OCI-LY7 (cell line): ENCODE measurements at regions not wholly inside any gene's neighbourhood (a gene's known extent, or its start where the extent isn't known, plus 50 kb on each side); places are given as distances from the start of the nearest gene placed in this dataset.

Source experiments
- BruUV-seq: library from RNA; stranded (reverse); fragments of 400-500 nt; replicated peaks from 2 replicates; lab custom pipeline; 2021; lab: Mats Ljungman, UMichigan
- CTCF ChIA-PET: fragments of 300-600 bp; sonication (Branson Sonifier 250); formaldehyde crosslinking; loops from one replicate; lab custom pipeline; 2022; ENCODE audit warnings: antibody characterized with exemption; ENCODE audit not compliant: unreplicated experiment; lab: Charles Lee
- POLR2A ChIA-PET: fragments of 300-600 bp; sonication (Branson Sonifier 250); formaldehyde crosslinking; loops from one replicate; lab custom pipeline; 2022; ENCODE audit warnings: antibody characterized with exemption; lab: Charles Lee
- DNase-seq: peaks from one replicate; pipeline ENCODE4 v3.0.0-alpha.2; 2015; ENCODE audit warnings: low spot score
- H2AFZ ChIP-seq: fragments of 200-600 bp; sonication (generic), shearing (Covaris generic); 2 replicates; pipeline ENCODE4 v1.6.1; 2014; ENCODE audit warnings: mild to moderate bottlenecking, antibody characterized with exemption, low read length, moderate library complexity
- H3K27ac ChIP-seq: fragments of 200-600 bp; sonication (generic); 2 replicates; pipeline ENCODE4 v1.5.1; 2014; ENCODE audit warnings: mixed run types, low read depth, mild to moderate bottlenecking, moderate library complexity, low read length, inconsistent platforms; ENCODE audit not compliant: poor library complexity, severe bottlenecking
- H3K36me3 ChIP-seq: fragments of 200-600 bp; sonication (generic); 2 replicates; pipeline ENCODE4 v1.6.1; 2014; ENCODE audit warnings: mild to moderate bottlenecking, antibody characterized with exemption, low read length, moderate library complexity, mixed read lengths; ENCODE audit not compliant: insufficient read depth
- H3K4me1 ChIP-seq: fragments of 200-600 bp; sonication (generic); 2 replicates; pipeline ENCODE4 v1.5.1; 2014; ENCODE audit warnings: mild to moderate bottlenecking, low read length; ENCODE audit not compliant: insufficient read depth, poor library complexity, severe bottlenecking
- H3K4me2 ChIP-seq: fragments of 200-600 bp; sonication (generic); 2 replicates; pipeline ENCODE4 v1.6.1; 2014; ENCODE audit warnings: mild to moderate bottlenecking, low read length
- H3K4me3 ChIP-seq: fragments of 200-600 bp; sonication (generic); 2 replicates; pipeline ENCODE4 v1.5.1; 2014; ENCODE audit warnings: mild to moderate bottlenecking, low read depth, low read length; ENCODE audit not compliant: poor library complexity, severe bottlenecking
- H3K79me2 ChIP-seq: fragments of 200-600 bp; sonication (generic); 2 replicates; pipeline ENCODE4 v1.6.1; 2016; ENCODE audit warnings: low read depth, mild to moderate bottlenecking, low read length, moderate library complexity, mixed read lengths; ENCODE audit not compliant: insufficient read depth
- H3K9me2 ChIP-seq: fragments of 200-600 bp; sonication (generic); 2 replicates; pipeline ENCODE4 v1.6.1; 2016; ENCODE audit warnings: mild to moderate bottlenecking, low read length, mixed read lengths; ENCODE audit not compliant: insufficient read depth
- H3K9me3 ChIP-seq: fragments of 200-600 bp; sonication (generic); 2 replicates; pipeline ENCODE4 v1.6.1; 2014; ENCODE audit warnings: mild to moderate bottlenecking, mixed run types, low read length, mixed read lengths
- H4K20me1 ChIP-seq: fragments of 200-600 bp; sonication (generic); 2 replicates; pipeline ENCODE4 v1.6.1; 2014; ENCODE audit warnings: mild to moderate bottlenecking, antibody characterized with exemption, low read length, moderate library complexity, mixed read lengths; ENCODE audit not compliant: insufficient read depth
- EZH2phosphoT487 ChIP-seq: fragments of 200-600 bp; sonication (generic); IDR thresholded peaks from 2 replicates; pipeline ENCODE4 v1.6.1; 2018; ENCODE audit warnings: low read depth, borderline replicate concordance, mild to moderate bottlenecking, mixed run types, antibody characterized with exemption, low read length, moderate library complexity, mixed read lengths
- intact Hi-C: fragments of 100-400 bp; cut with micrococcal nuclease; formaldehyde crosslinking; loops from one replicate; pipeline ENCODE4 v1.10.0; 2022; ENCODE audit not compliant: unreplicated experiment
- TF ChIP-seq, protein P1 (sequence below): fragments of 200-600 bp; sonication (generic); conservative IDR thresholded peaks from 2 replicates; pipeline ENCODE4 v1.5.1; 2014; ENCODE audit warnings: mild to moderate bottlenecking, antibody characterized with exemption, low read length, moderate library complexity, mixed read lengths

DNA sequence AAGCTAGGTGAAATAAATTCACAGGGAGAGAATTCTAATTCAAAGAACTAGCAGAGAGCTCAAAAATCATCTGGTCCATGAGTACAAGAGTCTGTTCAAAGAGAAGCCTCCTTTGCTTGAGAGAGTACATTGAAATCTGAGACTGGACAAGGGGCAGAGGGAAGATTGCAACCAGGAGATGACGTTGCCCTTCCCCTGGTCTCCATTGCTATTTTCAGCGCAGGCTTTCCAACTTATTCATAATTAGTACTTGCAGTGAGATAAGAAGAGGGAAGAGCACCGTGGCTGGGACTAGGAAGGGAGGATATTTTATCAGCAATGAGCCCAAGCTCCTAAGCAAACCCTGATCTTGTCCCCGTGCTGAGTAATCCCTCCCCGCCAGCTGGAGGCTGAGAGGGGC lies 251.8 kb upstream of the RORA start:
- TF ChIP-seq EZH2phosphoT487, result no peak
- TF ChIP-seq, protein P1, sequence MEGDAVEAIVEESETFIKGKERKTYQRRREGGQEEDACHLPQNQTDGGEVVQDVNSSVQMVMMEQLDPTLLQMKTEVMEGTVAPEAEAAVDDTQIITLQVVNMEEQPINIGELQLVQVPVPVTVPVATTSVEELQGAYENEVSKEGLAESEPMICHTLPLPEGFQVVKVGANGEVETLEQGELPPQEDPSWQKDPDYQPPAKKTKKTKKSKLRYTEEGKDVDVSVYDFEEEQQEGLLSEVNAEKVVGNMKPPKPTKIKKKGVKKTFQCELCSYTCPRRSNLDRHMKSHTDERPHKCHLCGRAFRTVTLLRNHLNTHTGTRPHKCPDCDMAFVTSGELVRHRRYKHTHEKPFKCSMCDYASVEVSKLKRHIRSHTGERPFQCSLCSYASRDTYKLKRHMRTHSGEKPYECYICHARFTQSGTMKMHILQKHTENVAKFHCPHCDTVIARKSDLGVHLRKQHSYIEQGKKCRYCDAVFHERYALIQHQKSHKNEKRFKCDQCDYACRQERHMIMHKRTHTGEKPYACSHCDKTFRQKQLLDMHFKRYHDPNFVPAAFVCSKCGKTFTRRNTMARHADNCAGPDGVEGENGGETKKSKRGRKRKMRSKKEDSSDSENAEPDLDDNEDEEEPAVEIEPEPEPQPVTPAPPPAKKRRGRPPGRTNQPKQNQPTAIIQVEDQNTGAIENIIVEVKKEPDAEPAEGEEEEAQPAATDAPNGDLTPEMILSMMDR, result no peak
- DNase-seq, result no peak
- intact Hi-C loops, result no loop called here
- Histone ChIP-seq H3K79me2 (no peaks in the 10 kb centered on the region), H3K4me1 (no peaks in the 10 kb centered on the region), H4K20me1 (no peaks in the 10 kb centered on the region), H3K4me3 (no peak overlapping the region), H3K9me2 (no peaks in the 10 kb centered on the region), H3K9me3 (no peaks in the 10 kb centered on the region), H2AFZ (no peak overlapping the region), H3K36me3 (no peaks in the 10 kb centered on the region), H3K27ac (no peak overlapping the region), H3K4me2 (no peak overlapping the region)
- POLR2A ChIA-PET, result no interaction called here
- CTCF ChIA-PET, result no interaction called here
- no TSS peak for BruUV-seq

- Histone ChIP-seq H3K9me3 (no peaks in the 10 kb centered on the region), H3K4me2 (no peak overlapping the region), H3K4me3 (no peak overlapping the region), H4K20me1 (no peaks in the 10 kb centered on the region), H3K79me2 (no peaks in the 10 kb centered on the region), H3K27ac (no peak overlapping the region), H3K4me1 (no peaks in the 10 kb centered on the region), H3K36me3 (no peaks in the 10 kb centered on the region), H3K9me2 (no peaks in the 10 kb centered on the region), H2AFZ (no peak overlapping the region)
- no peak for DNase-seq
- POLR2A ChIA-PET, result no interaction called here
- TF ChIP-seq, protein P1, result no peak
- no peak for TF ChIP-seq EZH2phosphoT487
- no TSS peak for BruUV-seq
- intact Hi-C loops, result no loop called here
- CTCF ChIA-PET, result no interaction called here
These were observed 251.2 kb upstream of the RORA start for GRCh38 chr15:61480295-61480694.

- Histone ChIP-seq H3K79me2 (no peaks in the 10 kb centered on the region), H3K36me3 (no peaks in the 10 kb centered on the region), H2AFZ (no peak overlapping the region), H3K4me3 (no peak overlapping the region), H3K4me2 (no peak overlapping the region), H4K20me1 (no peaks in the 10 kb centered on the region), H3K9me3 (no peaks in the 10 kb centered on the region), H3K27ac (no peak overlapping the region), H3K4me1 (no peaks in the 10 kb centered on the region), H3K9me2 (no peaks in the 10 kb centered on the region)
- CTCF ChIA-PET, result no interaction called here
- intact Hi-C loops, result no loop called here
- no peak for TF ChIP-seq EZH2phosphoT487
- TF ChIP-seq, protein P1, result no peak
- no peak for DNase-seq
- BruUV-seq, result no TSS peak
- POLR2A ChIA-PET, result no interaction called here
These were observed 250.5 kb upstream of the RORA start for GRCh38 chr15:61479613-61480012.
